ENCODE measurements at regions not wholly inside any gene's neighbourhood (a gene's known extent, or its start where the extent isn't known, plus 50 kb on each side); places are given as distances from the start of the nearest gene placed in this dataset.
"Not testable (repeated sequence)": the region's sequence is repeated elsewhere in the genome, so short reads cannot be mapped to it uniquely, and the experiment has no call there.

DNA sequence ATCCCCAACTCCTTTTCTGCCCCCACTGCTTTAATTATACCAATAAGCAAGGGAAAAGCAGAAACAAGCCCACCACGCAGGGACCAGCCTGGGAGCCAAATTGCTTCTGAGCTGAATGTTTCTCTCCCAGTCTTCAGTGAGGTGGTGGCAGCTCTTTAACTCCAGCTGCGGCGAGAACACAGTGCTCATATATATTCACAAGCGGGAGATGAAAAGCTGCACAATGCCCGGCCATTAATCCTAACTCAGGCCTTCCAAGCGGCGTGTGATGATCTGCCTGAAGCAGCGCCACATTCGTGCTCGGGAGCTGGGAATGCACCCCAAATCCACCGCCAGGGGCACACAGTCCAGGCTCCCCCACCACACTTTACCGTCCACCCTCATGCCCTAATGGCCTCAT, 203.7 kb upstream of the SDK2 start:
- no peak for DNase-seq (ENCODE audit: low read depth in 2 of 2)

DNA sequence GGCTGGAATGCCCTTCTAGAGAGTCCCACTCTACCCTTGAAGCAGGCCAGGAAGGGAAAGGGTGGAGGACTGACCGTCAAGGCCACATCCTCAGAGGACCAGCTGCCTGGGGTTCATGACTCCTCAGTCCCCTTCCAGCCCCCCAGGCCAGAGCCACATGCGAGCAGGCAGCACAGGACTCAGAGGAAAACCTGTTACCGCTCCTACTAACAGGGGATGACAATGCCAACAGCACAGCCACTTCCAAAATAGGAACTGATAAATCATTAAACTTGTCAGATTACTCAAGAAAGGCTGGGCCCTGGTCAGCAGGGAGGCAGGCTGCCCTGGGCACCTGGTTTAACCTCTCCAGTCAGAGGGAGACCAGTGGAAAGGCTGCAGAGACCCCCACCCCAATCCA, 206.2 kb upstream of the SDK2 start:
- no peak for DNase-seq (ENCODE audit: low read depth in 2 of 2)

DNA sequence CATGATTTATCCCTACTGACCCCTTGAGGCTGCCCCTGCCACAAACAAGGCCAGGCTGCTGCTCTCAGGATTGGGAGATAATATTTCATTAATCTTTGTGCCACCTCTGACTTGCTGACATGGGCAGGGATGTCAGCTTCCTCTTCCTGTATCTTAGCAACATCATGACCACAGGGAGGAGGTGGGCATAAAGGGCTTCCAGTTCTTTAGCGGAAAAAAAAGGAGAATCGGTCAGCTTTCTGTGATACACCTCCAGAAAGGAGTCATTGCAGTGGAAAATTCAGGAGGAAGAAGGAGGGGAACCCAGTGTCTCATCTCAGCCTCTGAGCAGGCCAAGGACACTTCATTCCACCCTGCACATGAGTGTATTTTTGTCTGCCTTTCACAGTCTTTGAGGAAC, 206.8 kb upstream of the SDK2 start:
- no peak for DNase-seq (ENCODE audit: low read depth in 2 of 2)

DNA sequence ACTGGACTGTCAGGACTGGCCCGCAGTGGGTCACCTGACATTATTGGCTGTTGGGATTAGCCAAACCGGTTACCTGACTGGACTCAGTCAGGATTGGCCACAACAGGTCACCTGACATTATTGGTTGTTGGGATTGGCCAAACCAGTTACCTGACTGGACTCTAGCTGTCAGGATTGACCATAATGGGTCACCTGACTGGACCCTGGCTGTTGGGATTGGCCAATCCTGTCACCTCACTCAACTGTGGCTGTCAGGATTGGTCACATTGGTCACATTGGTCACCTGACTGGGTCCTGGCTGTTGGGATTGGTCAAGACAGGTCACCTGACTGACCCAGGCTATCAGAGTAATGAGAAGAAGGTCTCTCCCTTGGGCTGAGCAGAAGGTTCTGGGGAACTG, 207.7 kb upstream of the SDK2 start:
- DNase-seq (ENCODE audit: low read depth in 2 of 2) = no peak

DNA sequence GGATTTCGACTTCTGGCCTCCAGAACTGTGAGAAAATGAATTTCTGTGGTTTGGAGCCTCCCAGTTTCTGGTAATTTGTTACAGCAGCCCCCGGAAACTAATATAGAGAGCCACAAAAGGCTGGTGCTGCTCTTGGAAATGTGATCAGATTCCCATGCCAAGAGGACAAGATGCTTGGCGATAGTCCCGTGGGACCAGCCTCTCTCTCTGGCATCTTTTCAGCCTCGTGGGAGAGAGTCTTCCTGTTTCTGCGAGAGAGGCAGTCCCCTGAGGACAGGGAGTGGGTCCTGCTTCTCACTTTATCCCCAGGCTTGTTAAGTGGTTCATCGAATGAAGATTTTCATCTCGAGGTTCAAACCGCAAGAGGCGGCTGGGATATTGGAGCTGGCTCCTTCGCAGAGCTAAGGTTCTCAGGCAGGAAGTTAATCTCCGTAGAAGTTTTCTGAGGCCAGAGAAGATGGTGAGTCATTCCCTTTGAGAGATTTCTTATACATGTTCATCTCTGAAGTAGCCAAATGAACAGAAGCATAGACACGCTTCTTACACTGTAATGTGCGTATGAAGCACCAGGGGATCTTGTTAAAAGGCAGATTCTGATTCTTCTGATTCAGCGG, 211.6 kb upstream of the SDK2 start:
- DNase-seq (ENCODE audit: low read depth in 2 of 2) = no peak

DNA sequence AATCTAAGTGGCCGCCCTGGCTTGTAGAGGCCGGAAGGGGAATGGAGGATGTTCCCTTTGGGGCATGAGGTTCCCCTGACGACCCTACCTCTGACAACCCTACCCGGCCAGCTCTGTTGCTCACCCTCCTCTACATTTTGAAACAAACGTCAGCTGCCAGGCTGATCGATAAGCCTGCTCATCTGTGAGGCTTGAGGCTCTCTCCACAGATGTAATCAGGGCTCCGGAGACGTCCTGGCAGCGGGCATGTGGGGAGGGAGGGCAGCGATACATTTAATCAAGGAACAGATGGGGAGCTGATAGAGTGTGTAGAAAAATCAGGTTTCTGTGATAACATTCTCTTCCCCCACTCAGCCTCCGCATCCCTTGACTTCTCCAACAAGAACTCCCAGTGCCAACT, 212.3 kb upstream of the SDK2 start:
- DNase-seq (ENCODE audit: low read depth in 2 of 2) = no peak

DNA sequence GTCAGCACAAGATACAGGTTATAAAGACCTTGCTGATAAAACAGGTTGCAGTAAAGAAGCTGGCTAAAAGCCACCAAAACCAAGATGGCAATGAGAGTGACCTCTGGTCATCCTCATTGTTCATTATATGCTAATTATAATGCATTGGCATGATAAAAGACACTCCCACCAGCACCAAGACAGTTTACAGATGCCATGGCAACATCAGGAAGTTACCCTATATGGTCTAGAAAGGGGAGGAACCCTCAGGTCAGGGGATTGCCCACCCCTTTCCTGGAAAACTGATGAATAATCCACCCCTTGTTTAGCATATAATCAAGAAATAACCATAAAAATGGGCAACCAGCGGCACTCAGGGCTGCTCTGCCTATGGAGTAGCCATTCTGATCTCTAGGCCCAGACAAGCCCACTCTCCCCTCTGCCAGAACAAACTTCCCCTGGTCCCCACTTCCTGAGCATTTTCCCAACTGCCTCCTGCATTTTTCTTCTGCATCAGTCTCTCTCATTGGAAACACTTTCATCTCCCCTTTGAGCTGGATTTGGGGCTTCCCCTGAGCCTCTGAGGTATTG, 215.3 kb upstream of the SDK2 start:
- not testable (repeated sequence) for DNase-seq (ENCODE audit: low read depth in 2 of 2)

DNA sequence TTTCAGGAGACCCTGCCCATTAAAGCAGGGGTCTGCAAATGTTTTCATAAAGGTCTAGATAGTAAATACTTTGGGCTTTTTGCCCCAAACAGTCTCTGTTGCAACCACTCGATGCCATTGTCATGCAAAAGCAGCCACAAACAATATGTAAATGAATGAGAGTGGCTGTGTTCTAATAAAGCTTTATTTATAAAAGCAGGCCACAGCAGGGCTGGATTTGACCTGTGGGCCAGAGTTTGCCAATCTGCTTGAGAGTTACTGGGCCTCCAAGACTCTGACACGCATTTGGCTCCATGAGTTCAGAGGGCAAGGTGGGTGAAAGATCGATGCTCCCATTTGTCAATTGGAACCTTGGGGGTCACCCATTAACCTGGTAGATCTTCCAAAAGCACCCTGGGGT, 217.3 kb upstream of the SDK2 start:
- DNase-seq (ENCODE audit: low read depth in 2 of 2) = no peak

DNA sequence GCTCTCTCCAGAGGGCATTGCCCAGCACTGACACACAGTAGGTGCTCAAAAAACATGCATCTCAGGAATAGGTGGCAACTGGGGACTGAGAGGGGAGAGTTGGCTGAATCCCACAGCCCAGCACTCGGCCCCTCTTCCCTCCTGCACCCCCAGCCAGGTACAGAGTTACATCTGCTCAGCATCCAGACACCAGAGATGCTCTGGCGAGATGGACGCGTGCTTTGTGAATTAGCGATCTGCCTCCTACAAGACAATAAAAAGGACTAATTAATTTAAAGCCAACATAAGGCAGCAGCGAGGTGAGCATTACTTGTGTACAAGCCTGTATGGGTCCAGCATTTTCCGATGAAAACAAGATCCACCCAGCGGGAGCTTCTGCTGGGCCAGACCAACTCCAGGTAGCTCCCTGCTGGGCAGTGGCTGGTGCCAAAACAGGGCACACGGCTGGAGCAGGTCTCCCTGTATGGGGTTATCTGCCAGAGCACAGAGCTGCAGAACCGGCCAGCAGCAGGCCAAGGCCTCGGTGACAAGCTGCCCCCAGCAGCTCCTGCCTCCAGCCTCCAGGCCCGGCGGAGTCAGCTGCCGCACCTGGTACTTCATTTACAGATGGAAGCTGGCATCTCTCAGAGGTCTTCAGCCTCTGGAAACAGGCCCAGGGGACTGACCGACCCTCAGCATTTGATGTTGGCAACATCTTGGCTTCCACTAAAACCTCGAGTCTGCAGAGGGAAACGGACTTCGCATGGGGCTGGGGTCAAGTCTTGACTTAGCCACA, 219.7 kb upstream of the SDK2 start:
- no peak for DNase-seq (ENCODE audit: low read depth in 2 of 2)

DNA sequence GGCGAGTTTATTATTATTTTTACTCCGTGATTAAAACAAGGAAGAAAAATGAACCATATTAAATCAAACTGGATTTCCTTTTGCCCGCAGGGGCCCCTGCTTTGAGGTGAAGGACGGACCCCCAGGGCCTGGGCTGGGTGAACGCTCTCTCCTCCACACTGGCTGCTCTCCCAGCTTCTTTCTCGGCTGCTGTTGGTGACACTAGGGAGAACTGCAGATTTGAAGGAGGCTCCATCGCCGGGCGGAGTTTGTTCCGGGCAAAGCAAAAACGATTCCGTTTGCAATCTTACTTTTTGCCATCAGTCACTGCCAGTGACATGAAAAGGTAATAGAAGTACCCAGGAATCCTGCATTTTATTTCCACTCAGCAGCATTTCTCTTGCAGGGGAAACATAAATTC, 221.6 kb upstream of the SDK2 start:
- no peak for DNase-seq (ENCODE audit: low read depth in 2 of 2)

DNA sequence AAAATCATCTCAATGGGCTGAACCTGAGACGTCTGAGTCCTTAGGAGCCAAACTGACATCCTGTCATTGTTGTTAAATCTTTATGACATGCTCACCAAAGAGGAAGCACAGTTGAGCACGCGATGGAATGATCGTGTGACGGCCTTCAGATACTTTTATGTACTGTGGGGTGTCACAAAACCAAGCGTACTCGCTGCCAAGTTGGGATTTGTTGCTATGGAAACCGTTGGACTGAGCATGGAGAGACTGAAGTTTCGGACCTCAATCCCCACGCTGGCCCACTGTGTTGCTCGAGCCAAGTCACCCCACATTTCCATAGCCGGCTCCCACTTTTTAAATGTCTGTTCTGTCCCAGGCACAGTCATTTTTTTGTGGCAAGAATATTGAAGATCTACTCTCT, 222.8 kb upstream of the SDK2 start:
- DNase-seq (ENCODE audit: low read depth in 2 of 2) = no peak

DNA sequence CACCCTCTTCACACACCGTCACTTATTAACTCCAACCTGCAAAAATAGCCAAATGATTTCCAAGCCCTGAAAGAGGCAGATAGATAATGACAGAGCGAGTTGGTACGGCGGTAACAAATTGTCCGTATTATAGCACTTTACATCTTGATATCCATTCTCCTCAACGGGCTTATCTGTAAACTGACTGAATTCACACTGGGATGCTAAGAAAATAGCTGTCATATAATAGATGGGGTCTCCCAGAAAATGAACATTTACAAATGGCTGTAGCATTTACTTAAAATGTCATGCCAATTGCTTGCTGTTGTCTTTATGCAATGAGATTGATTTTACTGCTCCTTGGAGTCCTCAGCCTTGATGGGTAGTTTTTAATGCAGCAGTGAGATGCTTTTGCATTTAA, 225.8 kb upstream of the SDK2 start:
- no peak for DNase-seq (ENCODE audit: low read depth in 2 of 2)

DNA sequence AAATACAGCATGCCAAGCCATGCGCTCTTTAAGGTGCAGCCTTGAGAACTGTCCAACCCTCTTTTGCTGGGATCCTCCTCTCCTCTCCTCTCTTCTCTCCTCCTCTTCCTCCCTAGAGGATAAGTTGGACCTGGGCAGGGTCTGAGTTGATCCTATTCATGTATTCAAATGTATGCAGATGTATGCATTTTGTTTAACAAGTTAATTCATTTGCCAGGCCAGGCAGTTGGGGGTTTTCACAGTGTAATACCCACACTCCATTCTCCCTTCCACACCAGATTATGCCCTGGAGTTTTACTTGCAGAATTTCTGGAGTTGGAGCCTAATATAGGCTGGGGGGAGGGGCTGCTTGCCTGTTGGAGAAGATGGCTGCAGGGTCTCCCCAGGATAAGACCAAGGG, 226.2 kb upstream of the SDK2 start:
- no peak for DNase-seq (ENCODE audit: low read depth in 2 of 2)

DNA sequence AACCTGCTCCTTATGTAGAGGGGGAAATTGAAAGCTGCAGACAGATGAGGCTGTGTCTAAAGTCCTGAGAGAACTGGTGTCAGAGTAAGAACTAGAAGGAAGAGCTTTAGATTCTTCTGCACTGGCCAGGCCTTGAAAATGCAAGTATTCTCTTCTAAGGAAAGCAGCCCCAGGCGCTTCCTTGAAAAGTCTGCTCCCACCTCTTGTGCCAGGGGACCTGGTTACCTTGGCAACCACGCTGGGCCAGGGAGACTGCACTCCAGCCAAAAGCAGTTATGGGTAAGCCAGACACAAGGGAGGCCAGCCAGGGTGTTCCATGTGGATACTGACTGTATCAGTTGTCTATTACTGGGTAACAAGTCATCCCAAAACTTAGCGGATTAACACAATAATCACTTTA, 228.6 kb upstream of the SDK2 start:
- DNase-seq (ENCODE audit: low read depth in 2 of 2) = no peak

DNA sequence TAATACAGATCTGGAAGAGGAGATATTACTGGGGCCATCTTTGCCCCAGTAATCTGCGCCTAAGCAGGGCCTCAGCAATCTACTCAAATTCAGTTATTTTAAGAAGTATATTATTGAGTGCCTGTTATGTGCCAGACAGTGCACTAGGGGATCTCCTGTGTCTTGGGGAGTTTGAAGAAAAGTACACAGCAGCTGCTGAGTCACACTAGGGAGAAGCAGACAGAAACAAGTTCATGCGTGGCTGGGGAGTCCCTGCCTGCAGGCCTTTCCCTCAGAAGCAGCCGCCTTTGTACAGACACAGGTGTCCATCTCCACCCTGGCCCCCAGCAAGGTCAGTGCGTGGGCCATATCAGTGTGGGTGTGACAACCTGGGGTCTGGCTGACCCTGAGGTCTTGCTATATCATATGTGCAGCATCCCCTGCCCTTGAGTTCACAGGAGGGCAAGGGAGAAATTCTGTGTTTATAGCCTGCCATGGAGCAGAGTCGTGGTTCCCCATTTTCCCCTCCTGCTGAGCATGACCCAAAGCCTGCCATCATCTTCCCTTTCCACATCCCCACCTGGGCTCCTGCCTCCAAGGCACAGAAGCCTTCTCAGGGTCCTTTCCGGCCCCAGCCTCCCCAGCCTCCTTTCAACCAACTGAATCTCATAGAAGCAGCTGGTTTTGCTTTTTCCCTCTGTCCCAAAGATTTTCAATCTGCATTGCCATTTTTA, 229.9 kb upstream of the SDK2 start:
- DNase-seq (ENCODE audit: low read depth in 2 of 2) = no peak

DNA sequence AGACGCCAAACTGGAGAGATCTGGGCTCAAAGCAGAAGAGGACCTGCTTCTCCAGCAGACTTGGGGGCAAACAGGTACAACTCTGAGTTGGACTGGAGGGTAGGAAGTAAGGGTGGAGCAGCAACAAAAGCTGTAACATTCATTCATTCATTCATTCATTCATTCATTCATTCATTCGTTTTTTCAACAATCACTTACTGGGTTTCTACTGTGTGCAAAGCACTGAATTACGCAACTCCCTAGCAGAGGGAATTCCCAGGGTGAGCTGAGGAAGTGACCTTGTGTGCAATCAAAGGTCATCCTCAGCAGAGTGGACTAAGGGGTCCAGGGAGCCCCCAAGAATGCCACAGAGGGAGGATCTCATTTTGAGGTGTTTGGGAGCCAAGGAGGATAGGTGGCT, 231.1 kb upstream of the SDK2 start:
- no peak for DNase-seq (ENCODE audit: low read depth in 2 of 2)

DNA sequence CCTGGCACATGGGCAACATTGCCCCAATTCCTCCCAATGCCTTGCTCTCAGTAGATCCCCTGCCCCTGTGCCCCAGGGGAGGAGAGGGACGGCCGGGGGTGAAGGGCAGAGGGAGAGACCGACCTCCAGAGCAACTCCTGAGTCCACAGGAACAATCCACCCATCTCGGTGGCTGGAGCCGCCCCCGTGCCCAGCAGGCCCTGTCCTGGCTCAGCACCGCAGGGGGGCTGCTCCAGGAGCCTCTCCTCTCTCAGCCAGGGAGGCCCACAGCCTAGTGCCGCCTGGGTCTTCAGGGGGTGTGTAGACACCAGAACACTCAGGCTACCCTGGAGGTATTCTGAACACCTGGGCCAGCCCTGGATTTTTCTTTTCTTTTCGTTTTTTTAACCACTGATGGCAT, 233.7 kb upstream of the SDK2 start:
- no peak for DNase-seq (ENCODE audit: low read depth in 2 of 2)

DNA sequence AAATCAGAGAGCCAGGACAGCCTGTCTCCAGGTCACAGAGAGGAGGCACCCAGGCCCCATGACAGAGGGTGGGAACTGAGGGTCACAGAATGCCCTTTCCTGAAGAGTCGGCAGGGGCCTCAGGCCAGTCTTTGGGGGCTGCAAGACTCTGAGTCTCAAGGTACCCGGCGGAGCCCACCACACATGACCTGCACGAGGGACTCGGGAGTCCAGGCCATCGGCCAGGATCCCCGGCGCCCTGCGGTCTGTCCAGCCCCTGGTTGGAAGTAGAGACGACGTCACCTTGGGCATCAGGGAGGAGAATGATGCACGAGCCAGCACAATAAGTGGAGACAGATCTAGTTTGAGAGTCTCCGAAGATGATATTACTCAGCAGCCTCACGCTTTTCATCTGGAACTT, 234.7 kb upstream of the SDK2 start:
- no peak for DNase-seq (ENCODE audit: low read depth in 2 of 2)

DNA sequence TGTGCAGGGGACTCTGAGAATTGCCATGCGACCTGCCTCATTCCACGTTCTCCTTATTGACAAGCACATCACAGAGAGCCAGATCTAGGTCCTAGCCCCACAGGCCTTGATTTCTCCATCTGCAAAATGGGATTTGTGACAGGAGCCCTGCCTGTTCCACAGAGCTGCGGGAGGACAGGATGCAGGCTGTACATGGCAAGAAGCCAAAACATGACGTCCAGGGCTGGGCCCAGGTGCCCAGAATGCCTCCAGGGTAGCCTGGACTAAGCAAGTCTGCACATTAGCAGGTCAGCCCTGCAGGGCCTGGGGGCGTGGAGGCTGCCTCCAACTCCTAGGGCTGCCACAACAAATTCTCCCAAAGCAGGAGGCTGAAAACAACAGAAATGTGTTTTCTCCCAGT, 235.7 kb upstream of the SDK2 start:
- DNase-seq (ENCODE audit: low read depth in 2 of 2) = no peak

DNA sequence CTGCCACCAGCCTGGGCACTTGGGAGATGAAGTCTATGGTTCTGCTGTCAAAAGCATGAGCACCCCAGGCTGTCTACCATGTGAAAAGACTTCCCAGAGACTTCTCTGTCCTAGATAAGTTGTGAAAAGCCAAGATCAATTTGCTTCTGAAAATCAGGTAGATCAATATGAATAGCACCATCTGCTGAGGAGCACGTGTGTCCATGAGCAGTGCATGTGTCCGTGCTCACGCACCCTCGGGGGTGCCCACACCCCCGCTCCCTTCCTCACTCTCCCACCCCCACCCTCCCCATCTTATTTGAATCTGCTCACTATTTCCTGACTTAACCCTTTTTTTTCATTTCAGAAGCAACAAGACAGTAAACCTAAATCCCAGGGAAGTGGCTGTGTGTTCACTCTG, 238.3 kb upstream of the SDK2 start:
- DNase-seq (ENCODE audit: low read depth in 2 of 2) = no peak

DNA sequence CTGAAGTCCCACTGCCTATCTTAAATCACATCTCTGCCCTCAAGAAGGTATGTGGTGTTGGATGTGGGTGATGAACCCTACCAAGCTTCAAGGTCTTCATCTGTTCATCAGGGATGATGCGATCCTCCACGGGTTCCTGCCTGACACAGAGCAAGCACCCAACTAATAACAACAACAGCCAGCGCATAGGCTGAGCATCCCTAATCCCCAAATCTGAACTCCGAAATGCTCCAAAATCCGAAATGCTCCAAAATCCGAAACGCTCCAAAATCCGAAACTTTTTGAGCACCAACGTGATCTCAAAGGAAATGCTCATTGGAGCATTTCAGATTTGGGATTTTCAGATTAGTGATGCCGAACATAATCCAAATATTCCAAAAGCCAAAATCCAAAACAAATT, 238.9 kb upstream of the SDK2 start:
- DNase-seq (ENCODE audit: low read depth in 2 of 2) = no peak

DNA sequence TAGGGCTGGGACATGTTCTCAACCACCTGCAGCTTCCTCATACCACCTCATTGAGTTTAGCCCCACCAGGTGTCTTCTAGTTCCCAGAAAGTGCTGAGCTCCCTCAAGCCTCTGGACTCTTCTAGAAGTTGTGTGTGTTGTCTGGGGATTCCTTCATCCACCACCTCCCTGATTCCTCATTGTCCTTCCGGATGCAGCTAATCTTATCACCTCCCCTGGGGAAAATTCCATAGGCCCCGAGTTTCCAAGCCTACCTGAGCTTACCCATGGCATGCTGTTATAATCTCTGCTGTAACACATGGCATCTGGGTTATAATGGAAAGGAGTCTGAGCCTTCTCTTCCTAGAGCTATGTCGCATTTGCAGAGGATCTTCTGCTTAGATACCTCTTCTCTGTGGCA, 243.5 kb upstream of the SDK2 start:
- DNase-seq (ENCODE audit: low read depth in 2 of 2) = no peak

DNA sequence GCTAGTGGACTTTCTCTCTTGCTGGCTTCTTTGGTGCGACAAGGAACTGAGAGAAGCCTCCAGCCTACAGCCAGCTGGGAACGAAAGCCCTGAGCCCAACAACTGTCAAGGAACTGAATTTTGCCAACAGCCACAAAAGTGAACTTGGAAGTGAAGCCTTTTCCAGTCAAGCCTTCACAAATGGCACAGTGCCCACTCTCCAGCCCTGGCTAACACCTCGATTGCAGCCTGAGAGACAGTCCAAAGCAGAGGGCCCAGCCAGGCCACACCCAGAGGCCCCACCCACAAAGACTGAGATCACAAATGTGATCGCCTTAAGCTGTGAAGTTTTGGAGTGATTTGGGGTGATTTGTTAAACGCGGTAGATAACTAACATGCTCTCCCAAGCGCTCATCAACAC, 244.6 kb upstream of the SDK2 start:
- DNase-seq (ENCODE audit: low read depth in 2 of 2) = no peak

Data from stimulated activated CD4-positive, alpha-beta T cell treated with anti-CD3 and anti-CD28 coated beads, Interleukin-1b, Interleukin-23, amount 100 ng/mL, for 4 hours (primary cell).